Ishikawa (cell line): ENCODE measurements at regions not wholly inside any gene's neighbourhood (a gene's known extent, or its start where the extent isn't known, plus 50 kb on each side); places are given as distances from the start of the nearest gene placed in this dataset.

Source experiments
- CEBPB ChIP-seq: IDR thresholded peaks from 2 replicates; pipeline ENCODE4 v1.6.1; 2012
- CREB1 ChIP-seq: IDR thresholded peaks from 2 replicates; pipeline ENCODE4 v1.6.1; 2012; ENCODE audit warnings: low read depth
- EGR1 ChIP-seq: IDR thresholded peaks from 2 replicates; pipeline ENCODE4 v1.6.1; 2012
- EP300 ChIP-seq: IDR thresholded peaks from 2 replicates; pipeline ENCODE4 v1.6.1; 2012; ENCODE audit warnings: borderline replicate concordance
- FOXM1 ChIP-seq: IDR thresholded peaks from 2 replicates; pipeline ENCODE4 v1.6.1; 2012; ENCODE audit warnings: low read depth, borderline replicate concordance
- MAX ChIP-seq: IDR thresholded peaks from 2 replicates; pipeline ENCODE4 v1.6.1; 2012
- NFIC ChIP-seq: IDR thresholded peaks from 2 replicates; pipeline ENCODE4 v1.6.1; 2012
- RAD21 ChIP-seq: IDR thresholded peaks from 2 replicates; pipeline ENCODE4 v1.6.1; 2012; ENCODE audit warnings: low read depth
- TAF1 ChIP-seq: IDR thresholded peaks from 2 replicates; pipeline ENCODE4 v1.6.1; 2012; ENCODE audit warnings: low read depth, mild to moderate bottlenecking
- TCF12 ChIP-seq: IDR thresholded peaks from 2 replicates; pipeline ENCODE4 v1.6.1; 2012; ENCODE audit warnings: low read depth
- TEAD4 ChIP-seq: IDR thresholded peaks from 2 replicates; pipeline ENCODE4 v1.6.1; 2012
- YY1 ChIP-seq: IDR thresholded peaks from 2 replicates; pipeline ENCODE4 v1.6.1; 2012; ENCODE audit warnings: low read depth
- ZBTB7A ChIP-seq: IDR thresholded peaks from 2 replicates; pipeline ENCODE4 v1.6.1; 2012; ENCODE audit warnings: low read depth
- TF ChIP-seq, protein P1 (sequence below): IDR thresholded peaks from 2 replicates; pipeline ENCODE4 v1.6.1; 2012; ENCODE audit warnings: low read depth, mild to moderate bottlenecking
- TF ChIP-seq, protein P2 (sequence below): IDR thresholded peaks from 2 replicates; pipeline ENCODE4 v1.6.1; 2012

DNA sequence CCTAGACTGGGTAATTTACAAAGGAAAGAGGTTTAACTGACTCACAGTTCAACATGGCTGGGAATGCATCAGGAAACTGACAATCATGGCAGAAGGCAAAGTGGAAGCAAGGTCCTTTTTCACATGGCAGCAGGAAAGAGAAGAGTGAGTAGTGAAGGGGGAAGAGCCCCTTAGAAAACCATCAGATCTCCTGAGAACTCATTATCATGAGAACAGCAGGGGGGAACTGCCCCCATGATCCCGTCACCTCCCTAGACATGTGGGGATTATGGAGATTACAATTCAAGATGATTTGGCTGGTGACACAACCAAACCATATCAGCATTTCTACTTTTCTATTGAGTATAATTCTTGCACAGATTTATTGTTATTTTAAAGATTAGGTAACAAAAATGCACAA, 822.1 kb upstream of the FLRT2 start:
- TF ChIP-seq EP300 (no peak), CREB1 (no peak), TCF12 (no peak), TAF1 (no peak), MAX (no peak), YY1 (no peak), NFIC (no peak), TEAD4 (no peak), EGR1 (no peak), CEBPB (no peak), ZBTB7A (no peak), FOXM1 (no peak), RAD21 (no peak)
- TF ChIP-seq, protein P1, sequence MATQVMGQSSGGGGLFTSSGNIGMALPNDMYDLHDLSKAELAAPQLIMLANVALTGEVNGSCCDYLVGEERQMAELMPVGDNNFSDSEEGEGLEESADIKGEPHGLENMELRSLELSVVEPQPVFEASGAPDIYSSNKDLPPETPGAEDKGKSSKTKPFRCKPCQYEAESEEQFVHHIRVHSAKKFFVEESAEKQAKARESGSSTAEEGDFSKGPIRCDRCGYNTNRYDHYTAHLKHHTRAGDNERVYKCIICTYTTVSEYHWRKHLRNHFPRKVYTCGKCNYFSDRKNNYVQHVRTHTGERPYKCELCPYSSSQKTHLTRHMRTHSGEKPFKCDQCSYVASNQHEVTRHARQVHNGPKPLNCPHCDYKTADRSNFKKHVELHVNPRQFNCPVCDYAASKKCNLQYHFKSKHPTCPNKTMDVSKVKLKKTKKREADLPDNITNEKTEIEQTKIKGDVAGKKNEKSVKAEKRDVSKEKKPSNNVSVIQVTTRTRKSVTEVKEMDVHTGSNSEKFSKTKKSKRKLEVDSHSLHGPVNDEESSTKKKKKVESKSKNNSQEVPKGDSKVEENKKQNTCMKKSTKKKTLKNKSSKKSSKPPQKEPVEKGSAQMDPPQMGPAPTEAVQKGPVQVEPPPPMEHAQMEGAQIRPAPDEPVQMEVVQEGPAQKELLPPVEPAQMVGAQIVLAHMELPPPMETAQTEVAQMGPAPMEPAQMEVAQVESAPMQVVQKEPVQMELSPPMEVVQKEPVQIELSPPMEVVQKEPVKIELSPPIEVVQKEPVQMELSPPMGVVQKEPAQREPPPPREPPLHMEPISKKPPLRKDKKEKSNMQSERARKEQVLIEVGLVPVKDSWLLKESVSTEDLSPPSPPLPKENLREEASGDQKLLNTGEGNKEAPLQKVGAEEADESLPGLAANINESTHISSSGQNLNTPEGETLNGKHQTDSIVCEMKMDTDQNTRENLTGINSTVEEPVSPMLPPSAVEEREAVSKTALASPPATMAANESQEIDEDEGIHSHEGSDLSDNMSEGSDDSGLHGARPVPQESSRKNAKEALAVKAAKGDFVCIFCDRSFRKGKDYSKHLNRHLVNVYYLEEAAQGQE: no peak
- TF ChIP-seq, protein P2, sequence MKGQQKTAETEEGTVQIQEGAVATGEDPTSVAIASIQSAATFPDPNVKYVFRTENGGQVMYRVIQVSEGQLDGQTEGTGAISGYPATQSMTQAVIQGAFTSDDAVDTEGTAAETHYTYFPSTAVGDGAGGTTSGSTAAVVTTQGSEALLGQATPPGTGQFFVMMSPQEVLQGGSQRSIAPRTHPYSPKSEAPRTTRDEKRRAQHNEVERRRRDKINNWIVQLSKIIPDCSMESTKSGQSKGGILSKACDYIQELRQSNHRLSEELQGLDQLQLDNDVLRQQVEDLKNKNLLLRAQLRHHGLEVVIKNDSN: no peak

- TF ChIP-seq EP300: no peak
- no peak for TF ChIP-seq FOXM1
- no peak for TF ChIP-seq YY1
- no peak for TF ChIP-seq EGR1
- no peak for TF ChIP-seq CREB1
- TF ChIP-seq, protein P1: no peak
- TF ChIP-seq TEAD4: no peak
- no peak for TF ChIP-seq TAF1
- TF ChIP-seq ZBTB7A: no peak
- no peak for TF ChIP-seq RAD21
- no peak for TF ChIP-seq CEBPB
- TF ChIP-seq, protein P2: no peak
- TF ChIP-seq NFIC: no peak
- no peak for TF ChIP-seq MAX
- no peak for TF ChIP-seq TCF12
Measured at GRCh38 chr14:84708865-84709264, 821.1 kb upstream of the FLRT2 start.

DNA sequence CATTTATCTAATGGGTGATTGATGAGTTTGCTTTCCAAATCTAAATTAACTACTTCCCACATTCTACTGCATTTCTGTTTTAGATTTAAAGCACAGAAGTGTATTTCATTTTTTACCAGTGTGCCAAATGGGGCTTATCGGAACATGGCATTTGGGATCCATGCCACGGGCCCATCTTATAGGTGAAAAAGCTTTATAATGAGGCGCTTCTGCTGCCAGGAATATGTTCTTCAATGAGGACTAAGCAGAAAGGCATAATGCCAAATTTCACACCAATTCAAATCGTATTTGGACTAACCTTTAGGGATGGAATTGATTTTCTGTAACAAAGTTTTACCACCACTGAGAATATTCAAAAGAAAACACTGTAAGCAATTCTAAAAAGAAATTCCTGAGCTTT, 803.5 kb upstream of the FLRT2 start:
- TF ChIP-seq EGR1 (no peak), TEAD4 (no peak), EP300 (no peak), YY1 (no peak), CEBPB (no peak)

GRCh38 chr14:84749191-84749955, 780.6 kb upstream of the FLRT2 start:
- no peak for TF ChIP-seq ZBTB7A
- no peak for TF ChIP-seq EGR1
- no peak for TF ChIP-seq FOXM1
- TF ChIP-seq EP300: no peak
- TF ChIP-seq YY1: no peak
- no peak for TF ChIP-seq CEBPB
- TF ChIP-seq RAD21: no peak
- TF ChIP-seq, protein P2: no peak
- TF ChIP-seq TAF1: no peak
- TF ChIP-seq, protein P1: no peak
- TF ChIP-seq TCF12: no peak
- TF ChIP-seq MAX: no peak
- no peak for TF ChIP-seq TEAD4
- TF ChIP-seq NFIC: no peak
